NCI-H1417 (cell line): ENCODE measurements at regions not wholly inside any gene's neighbourhood (a gene's known extent, or its start where the extent isn't known, plus 50 kb on each side); places are given as distances from the start of the nearest gene placed in this dataset.
A peak's percentile ranks its signal among the peaks of the same experiment; 100 is the strongest.
"Not testable (repeated sequence)": the region's sequence is repeated elsewhere in the genome, so short reads cannot be mapped to it uniquely, and the experiment has no call there.

ENCODE experiments used
- DNase-seq, 3 experiments: peaks; one replicate each; lab custom pipeline; 2025; lab: John Stamatoyannopoulos, UW

DNA sequence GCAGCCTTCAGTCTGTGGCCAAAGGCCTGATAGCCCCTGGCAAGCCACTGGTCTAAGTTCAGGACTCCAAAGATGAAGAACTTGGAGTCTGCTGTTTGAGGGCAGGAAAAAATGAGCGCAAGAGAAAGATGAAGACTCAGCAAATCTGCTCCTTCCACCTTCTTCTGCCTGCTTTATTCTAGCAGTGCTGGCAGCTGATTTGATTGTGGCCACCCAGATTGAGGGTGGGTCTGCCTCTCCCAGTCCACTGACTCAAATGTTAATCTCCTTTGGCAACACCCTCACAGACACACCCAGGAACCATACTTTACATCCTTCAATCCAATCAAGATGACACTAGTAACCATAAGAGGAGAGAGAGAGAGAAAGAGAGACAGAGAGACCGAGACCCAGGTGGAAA is 127.6 kb downstream of the UTP18 start:
- DNase-seq: no peak

DNA sequence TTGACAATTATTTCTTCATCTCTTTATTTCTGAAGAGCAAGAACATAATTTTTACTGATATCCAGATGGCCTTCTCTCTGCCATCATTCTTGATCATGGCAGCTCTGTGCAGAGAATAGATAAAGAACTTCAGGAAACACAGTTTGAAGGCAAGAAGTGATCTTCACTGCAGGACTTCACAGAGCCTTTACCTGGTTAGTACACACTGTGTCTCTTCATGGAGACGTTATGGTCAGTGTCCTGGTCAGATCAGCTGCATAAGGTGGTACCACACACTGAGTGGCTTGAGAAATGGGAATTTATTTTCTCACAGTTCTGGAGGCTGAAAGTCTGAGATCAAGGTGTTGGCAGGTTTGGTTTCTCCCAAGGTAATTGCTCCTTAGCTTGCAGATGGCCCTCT is 129.5 kb downstream of the UTP18 start:
- no peak for DNase-seq

DNA sequence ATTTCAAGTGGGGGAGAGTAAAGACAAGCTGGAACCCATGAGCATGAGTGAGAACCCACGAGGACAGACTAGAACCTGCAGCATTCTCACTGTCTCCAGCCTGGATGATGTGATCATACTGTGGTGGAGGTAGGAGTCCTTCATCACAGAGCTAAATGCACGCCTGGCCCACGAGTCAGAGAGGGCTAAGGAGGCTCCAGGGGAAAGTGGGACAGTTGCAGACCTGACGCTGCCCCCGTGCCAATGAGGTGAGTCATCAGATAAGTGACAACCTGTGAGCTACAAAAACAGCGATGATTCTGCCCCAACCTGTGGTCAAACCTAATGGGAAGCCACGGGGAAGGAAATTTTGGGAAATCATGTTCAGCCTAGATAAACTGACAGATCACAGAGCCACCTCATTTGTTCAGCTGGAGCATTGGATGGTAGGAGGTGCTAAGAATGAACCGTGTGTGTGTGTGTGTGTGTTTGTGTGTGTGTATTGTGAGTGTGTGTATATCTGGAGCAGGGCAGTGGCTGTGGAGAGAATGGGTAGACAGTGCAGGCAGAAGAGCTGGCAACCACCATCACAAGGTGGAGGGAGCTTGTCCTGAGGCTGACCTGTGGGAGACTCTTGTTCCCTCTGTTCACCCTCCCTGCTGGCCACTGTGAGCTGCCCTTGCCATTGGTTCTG is 131.8 kb downstream of the UTP18 start:
- DNase-seq: no peak

DNA sequence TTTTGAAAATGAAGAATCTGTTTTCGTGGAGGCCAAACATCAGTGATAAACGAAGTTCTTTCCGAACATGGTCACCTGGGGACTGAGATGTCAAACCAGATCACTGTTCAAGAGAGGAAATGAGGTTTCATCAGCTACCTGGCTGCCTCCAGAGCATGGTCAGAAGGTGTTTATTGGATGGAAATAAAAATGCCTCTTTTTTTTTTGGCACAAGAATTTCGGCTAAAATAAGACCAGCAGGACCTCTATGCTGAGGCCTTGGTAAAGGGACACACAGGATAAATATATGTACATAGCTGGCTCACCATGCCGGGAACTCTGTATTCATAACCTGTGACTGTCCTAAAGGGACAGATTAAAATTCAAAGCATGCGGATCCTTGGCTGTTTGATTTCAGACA is 135.3 kb downstream of the UTP18 start:
- no peak for DNase-seq

DNA sequence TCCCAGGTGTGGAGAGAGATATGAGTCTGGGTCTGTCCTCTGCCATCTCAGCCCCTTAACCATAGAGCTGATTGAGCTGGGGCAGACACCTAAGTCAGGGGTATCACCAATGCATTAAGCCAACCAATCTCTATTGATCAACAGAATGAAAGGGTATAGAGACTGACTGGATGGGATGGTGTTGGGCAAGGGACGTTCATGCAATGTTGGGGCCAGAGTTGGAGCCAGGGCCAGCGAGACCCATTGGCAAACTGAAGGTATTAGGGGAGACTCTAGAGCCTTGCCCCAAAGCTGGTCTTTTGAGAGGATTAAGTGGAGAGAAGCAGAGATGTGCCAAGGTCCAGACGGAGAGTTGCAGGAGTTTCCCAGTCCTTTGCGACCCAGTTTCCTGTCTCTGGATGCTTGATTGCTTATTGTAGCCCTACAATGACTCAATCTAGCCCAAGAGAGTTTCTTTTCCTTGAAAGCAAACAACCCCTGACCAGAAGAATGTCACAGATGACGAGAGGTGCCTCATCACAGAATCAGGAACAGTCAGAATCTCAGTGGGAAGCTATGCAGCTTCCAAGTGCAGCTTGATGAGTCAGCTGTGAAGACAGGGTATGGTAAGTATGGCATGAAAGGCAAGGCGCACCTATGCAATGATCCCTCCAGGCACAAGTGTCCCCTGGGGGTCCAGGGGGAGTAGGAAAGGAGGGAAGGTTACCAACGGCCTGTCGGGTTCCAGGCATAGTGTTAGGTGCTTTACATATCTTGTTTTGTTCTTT is 137.2 kb downstream of the UTP18 start:
- no peak for DNase-seq

DNA sequence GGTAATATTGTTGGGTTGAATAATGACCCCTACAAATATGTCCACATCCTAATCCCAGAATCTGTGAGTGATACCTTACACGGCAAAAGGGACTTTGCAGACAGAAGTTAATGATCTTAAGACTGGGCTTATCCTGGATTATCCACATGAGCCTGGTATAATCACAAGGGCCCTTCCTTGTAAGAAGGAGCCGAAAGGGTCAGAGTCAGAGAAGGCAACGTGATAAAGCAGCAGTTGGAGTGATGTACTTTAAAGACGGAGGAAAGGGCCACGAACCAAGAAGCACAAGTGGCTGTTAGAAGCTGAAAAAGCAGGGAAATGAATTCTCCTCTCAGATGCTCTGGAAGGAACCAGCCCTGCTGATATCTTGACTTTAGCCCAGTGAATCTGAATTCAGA is 137.8 kb downstream of the UTP18 start:
- DNase-seq: no peak

DNA sequence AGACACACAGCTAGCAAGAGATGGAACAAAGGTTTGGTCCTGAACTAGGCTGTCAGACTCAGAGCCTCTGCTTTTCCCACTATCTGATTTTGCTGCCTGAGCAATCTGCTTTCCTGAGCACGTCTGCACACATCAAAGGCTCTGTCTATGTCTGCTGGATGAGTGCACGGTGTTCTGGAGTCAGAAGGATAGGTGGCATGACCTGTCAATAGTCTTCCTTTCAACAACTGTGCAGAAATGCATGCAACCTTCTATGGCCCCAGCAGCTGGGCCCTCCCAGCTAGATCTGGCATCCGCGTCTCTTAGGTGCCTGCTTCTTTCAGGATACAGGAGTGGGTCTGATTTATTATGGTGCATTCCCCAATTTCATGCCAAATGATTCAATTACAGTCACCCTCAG is 138.3 kb downstream of the UTP18 start:
- DNase-seq: peak in 1 of 3 experiments; percentile 7

DNA sequence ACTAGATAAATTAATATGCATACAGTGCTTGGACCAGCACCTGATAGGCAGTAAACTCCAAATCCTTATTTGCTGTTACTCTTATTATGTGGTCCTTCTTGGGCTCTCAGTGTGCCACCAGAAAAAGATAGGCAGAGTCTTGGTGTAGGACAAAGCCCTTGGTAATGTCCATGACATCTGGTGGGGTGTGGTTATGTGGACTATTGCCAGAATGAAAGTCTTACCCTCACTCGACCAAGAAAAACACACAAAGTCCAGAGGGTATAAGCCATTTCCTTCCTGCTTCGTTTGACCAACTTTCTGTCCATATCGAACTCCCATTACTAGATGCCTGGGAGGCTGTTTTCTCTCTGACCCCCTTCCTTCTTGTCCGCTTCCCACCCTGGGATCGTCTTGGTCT is 140.9 kb downstream of the UTP18 start:
- no peak for DNase-seq

DNA sequence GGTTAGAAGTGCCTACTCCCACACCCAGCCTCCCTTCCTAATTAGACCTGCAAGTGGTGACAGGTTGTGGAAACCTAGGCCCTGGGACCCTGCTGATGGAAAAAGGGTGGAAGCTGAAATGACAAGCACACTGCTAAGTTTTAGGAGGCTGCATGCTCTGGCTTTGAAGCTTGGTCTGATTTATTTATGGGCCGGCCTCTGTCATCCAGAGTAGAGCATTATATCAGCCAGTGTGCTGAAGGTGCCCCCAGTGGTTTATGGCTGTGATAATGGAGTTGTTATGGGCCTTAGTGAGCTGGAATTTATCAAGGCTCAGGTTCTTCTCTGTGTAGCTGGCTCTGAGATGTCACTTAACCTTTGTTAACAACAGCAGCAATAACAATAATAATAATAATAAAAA is 142.6 kb downstream of the UTP18 start:
- DNase-seq: no peak

DNA sequence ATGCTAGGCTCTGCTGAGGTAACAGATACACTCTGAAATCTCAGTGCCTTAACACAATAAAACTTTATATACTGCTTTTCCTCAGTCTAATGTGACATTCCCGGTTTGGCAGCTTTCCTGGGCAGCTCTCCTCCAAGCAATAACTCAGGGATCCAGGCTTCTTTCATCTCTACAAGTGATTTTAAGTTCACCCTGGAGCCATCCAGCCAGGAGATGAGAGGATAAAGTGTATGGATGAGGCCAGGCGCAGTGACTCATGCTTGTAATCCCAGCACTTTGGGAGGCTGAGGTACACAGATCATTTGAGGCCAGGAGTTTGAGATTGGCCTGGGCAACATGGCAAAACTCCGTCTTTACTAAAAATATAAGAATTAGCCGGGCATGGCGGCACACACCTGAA is 147.2 kb downstream of the UTP18 start:
- no peak for DNase-seq

DNA sequence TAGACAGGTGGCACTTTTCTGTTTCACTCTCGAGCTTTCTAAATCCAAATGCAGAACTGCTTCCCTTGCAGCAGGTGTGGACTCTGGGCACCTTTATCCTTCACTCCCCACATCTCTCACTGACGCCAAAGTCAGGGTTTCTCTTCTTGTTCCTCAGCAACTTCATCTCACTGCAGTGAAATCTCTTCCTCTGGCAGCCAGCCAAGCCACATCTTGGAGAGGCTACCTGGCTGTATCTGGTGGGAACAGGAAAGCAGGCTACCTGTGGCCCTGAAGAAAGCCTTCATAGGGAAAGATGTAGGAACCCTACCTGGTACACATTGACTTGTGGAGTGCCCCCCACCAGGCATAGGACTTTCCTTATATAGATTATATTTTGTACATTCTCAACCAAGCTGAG is 159.1 kb downstream of the UTP18 start:
- peak in 2 of 3 experiments; percentile 4 to 73 for DNase-seq

DNA sequence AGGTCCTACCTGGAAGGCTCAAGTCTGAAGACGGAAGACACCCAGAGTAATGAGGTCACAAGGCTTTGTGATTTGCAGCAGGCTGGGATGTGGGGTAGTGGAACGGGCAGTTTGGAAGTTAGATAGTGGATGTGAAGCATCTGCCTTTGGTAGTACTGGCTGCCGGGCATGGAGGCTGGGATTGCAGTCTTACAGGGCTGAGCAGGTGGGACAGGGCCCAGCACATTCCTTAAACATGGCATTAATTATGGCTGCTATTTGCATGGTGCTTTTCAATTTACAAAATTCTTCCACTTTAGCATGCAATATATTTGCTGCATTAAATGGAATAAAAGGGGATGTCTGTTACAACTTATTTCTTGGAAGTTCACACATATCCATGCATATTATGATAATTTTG is 161.2 kb downstream of the UTP18 start:
- DNase-seq: no peak

DNA sequence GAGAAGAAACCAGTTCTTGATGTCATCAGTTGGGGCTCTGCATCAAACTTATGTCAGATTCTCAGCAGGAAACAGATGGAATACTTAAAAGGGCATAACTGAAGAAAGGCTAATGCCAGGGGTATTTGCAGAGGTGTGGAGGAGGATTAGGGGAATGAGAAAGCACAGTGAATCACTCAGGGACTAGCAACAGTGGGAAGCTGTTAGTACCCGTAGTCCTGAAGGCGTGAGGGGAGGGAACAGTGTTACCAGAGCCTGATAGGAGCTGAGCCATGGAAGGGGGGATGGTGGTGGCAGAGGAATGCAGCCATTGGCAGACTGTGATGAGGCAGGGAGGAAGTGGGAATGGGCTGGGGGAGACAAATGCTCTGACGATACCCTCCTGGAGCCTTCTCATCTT is 162.3 kb downstream of the UTP18 start:
- no peak for DNase-seq

DNA sequence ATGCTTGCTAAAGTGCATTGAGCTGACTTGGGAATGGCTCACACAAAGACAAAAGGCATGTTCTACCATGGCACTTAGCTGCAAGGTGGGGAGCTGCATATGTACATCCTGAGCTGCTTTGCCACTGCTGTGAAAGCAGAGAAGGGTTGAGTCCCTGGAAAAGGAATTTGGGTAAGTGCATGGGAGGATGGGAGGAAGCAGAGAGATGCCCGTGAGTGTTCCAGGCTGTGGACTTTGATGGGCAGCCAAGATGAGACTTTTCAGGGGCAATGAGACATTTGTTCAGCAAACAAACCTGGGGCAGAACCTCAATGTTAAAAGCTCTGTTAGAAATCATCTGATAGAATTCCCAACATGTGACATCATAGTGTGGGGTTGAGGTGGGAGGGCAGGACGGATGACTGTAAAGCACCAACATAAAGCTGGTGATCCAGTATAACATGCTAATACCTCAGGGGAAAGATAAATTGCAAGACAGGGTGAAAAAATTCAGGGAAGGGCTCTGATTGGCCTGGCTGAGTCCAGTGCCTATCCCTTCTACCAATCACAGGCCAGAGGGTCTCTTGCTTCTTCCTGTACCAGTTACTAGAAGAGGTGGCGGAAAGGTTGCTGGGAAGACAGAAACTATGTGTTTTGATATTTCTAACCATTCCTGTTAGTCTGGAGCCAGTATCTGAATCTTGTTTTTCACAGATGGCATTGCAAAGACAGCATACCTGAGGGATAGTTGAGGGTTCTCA is 163.2 kb downstream of the UTP18 start:
- no peak for DNase-seq

DNA sequence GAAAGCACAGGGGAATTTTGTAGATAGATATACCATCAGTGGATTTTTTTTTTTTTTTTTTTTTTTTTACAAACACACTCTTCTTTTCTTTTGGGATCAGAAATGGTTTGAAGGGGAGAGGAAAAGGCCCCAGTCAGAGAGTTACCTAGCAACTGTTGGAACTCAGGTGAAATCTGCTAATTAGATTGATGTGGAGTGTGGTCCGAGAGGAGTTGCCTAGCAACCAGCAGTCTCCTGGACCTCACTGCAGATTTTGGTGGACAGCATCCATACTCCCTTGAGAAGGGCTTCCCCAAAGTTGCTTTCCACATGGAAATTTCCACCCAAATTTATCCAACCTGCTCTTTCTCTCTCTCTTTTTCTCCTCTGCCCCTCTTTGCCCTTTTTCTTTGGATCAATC is 165.4 kb downstream of the UTP18 start:
- DNase-seq: peak in 1 of 3 experiments; percentile 65

DNA sequence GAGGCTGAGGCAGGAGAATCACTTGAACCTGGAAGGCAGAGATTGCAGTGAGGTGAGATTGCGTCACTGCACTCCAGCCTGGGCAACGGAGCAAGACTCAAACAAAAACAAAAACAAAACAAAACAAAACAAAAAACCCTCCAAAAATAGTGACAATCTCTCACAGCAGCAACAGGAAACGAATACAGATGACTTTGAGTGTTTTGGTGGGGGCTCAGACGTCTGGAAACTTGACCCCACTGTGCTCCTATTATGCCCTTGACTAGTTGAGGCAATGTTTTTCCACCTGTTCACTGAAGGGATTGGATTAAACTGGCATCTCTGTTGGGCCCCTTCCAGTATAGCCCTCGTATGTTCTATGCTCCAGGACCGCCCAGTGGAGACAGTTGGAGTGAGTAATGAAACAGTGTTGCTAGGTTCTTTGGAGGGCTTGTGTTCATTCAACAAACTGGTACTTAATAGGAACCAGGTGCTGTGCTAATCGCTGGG is 167.0 kb downstream of the UTP18 start:
- DNase-seq: peak in 1 of 3 experiments; percentile 56

DNA sequence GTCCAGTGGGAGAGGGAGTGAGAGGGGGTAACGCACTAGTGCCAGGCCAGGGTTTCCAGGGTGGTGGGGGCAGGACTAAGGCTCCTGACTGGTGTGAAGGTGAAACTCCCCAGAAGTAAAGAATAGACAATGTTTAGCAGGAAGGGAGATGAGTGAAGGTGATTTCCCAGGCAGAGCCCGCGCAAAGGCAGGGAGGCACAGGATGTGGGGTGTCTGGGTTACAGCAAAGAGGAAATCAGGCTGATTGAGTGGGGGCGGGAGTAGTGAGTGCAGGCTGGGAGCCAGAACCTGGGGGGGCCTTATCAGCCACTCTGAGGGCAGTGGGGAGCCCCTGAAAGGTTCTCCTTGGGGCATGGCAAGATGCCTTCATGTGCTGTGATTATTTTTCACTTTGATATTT is 167.5 kb downstream of the UTP18 start:
- DNase-seq: no peak

DNA sequence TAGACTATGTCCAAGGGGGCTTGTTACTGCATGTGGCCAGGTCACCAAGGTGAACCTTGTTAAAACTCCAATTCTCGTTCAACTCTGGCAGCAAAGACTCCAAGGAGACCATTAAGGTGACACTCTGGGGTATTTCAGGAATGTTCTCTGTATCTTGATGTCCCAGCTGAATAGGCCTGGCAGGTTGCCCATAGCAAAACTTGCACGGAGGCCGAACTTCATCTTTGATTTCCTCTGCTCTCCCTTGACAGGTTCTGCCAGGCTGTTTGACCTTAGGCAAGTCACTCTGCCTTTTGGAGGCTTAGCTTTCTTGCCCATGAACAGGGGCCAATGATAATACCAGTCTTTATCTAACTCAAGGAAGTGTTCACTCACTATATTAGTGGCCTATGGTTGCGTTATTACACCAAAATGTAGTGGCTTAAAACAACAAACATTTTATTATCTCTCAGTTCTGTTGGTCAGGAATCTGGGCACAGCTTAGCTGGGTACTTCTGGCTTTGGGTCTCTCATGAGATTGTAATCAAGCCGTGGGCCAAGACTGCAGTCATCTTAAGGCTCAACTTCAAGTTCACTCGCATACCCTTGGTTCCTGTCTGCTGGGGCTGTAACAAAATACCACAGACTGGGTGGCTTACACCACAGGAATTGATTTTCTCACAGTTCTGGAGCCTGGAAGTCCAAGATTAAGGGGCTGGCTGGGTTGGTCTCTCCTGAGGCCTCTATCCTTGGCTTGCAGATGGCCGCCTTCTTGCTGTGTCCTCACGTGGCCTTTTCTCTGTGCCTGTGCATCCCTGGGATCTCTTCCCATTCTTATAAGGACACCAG is 168.5 kb downstream of the UTP18 start:
- DNase-seq: no peak

DNA sequence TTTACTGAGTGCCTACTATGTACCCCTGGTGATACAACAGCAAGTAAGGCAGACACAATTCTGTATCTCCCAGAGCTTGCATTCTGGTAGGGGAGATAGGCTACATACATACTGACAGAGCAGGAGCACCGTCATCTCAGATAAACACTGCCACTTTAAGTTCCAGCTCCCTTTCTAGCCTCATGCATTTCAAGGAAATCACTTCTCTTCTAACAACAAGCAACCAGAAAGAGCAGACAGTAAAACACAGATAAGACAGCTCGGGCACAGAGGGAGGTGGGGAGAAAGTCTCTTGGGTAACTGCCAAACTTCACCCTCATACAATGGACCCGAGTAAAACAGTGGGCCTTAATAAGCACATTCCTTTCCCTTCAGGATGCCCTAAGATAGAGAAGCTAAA is 169.6 kb downstream of the UTP18 start:
- DNase-seq: not testable (repeated sequence)

DNA sequence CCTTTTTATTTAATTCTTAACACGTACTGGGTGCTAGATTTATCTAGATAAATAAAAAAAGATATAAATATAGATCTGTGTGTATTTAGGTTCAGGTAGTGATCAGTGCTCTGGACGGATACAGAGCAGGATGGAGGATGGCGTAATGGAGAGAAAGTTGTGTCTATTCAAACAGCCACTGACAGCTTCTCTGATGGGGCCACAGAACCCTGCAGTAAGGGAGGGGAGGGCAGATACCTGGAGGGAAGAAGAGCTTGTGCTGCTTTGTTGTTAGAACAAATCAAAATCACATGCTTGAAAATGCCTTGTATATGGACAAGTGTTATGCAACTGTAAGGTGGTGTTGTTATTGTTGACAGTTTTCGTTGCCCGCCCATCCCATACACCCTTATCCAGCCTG is 170.2 kb downstream of the UTP18 start:
- DNase-seq: no peak

DNA sequence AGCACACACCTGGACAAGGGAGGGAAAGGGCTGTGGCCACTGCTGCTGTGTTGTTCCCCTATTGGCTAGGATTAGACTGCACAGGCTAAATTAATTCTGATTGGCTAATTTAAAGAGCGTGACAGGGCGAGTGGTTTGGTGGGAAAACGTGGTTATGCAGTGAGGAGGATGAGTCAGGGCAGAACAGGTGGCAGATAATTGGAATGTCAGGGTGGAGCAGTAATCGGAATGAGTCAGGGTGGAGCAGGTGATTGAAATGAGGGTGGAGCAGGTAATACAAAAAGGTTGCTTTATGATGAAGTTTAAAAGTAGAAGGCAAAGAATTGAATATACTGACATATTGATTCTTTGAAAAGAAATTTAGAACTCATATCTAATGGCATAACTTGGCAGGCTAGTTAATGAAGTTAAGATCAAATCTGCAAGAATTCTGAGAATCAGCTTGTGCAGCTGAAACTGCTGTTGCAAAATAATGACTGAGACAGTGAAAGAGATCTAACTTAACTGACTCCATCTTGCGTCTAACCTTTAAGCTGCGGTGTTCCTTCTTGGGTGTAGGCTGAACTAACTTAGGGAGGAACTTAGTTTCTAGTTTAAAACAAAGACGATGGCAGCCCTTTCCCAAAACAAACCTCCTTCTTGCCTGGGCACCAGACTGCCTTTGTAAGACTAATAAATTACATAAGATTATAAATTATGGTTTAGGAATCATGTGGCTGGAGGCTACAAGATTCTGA is 174.3 kb downstream of the UTP18 start:
- DNase-seq: no peak
